Heart left ventricle (tissue), 16 donors: ENCODE measurements at regions not wholly inside any gene's neighbourhood (a gene's known extent, or its start where the extent isn't known, plus 50 kb on each side); places are given as distances from the start of the nearest gene placed in this dataset.

Source experiments
- ATAC-seq, 4 donors: fragments of 200-7000 bp; cut with Tn5 transposase; one replicate each; pipeline ENCODE4 v1.9.1; 2020 to 2022; ENCODE audit warnings: moderate library complexity in 4 of 4, mild to moderate bottlenecking in 3 of 4, moderate number of reproducible peaks in 1 of 4
- DNase-seq, 5 donors: peaks; one replicate each; pipeline ENCODE4 v3.0.0-alpha.2; 2020
- H3K27ac ChIP-seq, 12 donors: fragments of 200-600 bp; sonication (generic) in 4 of 12; one replicate each; pipeline versions ENCODE4 v1.5.0 to v1.8.0; 2016 to 2022; ENCODE audit warnings: mild to moderate bottlenecking in 2 of 12
- H3K27me3 ChIP-seq, 9 donors: fragments of 200-600 bp; sonication (generic) in 2 of 9; one replicate each; pipeline versions ENCODE4 v1.5.1 to v1.8.0; 2016 to 2022; ENCODE audit warnings: mild to moderate bottlenecking in 3 of 9
- H3K36me3 ChIP-seq, 9 donors: fragments of 200-600 bp; sonication (generic) in 2 of 9; one replicate each; pipeline versions ENCODE4 v1.5.0 to v1.8.0; 2018 to 2022; ENCODE audit warnings: mild to moderate bottlenecking in 2 of 9
- H3K4me1 ChIP-seq, 12 donors: fragments of 200-600 bp; sonication (generic) in 4 of 12; one replicate each; pipeline versions ENCODE4 v1.5.0 to v1.8.0; 2016 to 2022; ENCODE audit warnings: mild to moderate bottlenecking in 3 of 12
- H3K4me3 ChIP-seq, 12 donors: fragments of 200-600 bp; sonication (generic) in 4 of 12; one replicate each; pipeline versions ENCODE4 v1.5.0 to v1.8.0; 2017 to 2022; ENCODE audit warnings: mild to moderate bottlenecking in 9 of 12, moderate library complexity in 4 of 12
- H3K9me3 ChIP-seq, 12 donors: fragments of 200-600 bp; sonication (generic) in 4 of 12; one replicate each; pipeline versions ENCODE4 v1.5.0 to v1.8.0; 2016 to 2022; ENCODE audit warnings: mild to moderate bottlenecking in 1 of 12
- POLR2A ChIP-seq, 2 donors: fragments of 450-650 bp; IDR thresholded peaks; one replicate each; pipeline ENCODE4 v1.6.1; 2017; ENCODE audit warnings: antibody characterized with exemption in 2 of 2, mild to moderate bottlenecking in 2 of 2, moderate library complexity in 2 of 2
- WGBS, 4 donors: extraction: QIAGEN DNeasy Blood & Tissue Kit in 2 of 4; methylation state at CpG; one replicate each; pipeline versions ENCODE4 v1.1.5 to v1.1.7; 2013 to 2018; 5-methylcytosine and 5-hydroxymethylcytosine counted together
- intact Hi-C, 10 donors: fragments of 100-400 bp; cut with DNase I; formaldehyde crosslinking; loops; one replicate each; pipeline versions ENCODE4 v1.11.1 to v1.14.2; 2022
- TF ChIP-seq, protein P1 (sequence below), 12 donors: fragments of 200-600 bp; sonication (generic) in 4 of 12; IDR thresholded peaks; one replicate each; pipeline versions ENCODE4 v1.5.0 to v1.8.0; 2018 to 2022; ENCODE audit warnings: antibody characterized with exemption in 12 of 12, mild to moderate bottlenecking in 5 of 12
- donor health status: ischemic (EF 13 %, LVEDD 7.1; RV severe dilation, severe dysfunction).
- donor health status: healthy with polysubstance abuse.
- donor health status: DM: no; HTN: yes; CAD: no.
- donor health status: DM: no; HTN: no; CAD: no.
- donor health status: ischemic (EF 25% LVEDD 6.9; RV normal size, moderate dysfunction).
- donor health status: ischemic (EF 25% LVEDD 5.7; RV mildly dilated, moderate dysfunction).
- donor health status: healthy.
- donor health status: DM: yes; HTN: yes; CAD: no.
- donor health status: ischemic (EF 35%, LVEDD 5.7; RV mildly dilated, moderate dysfunction).
- donor health status: nonischemic (EF 11% LVEDD 7.7; RV severe dilation, severe dysfunction).
- donor health status: DM: yes; HTN: yes; CAD: no.
- donor health status: PGD.
- donor health status: ischemic (EF 29% LVEDD 5.4; RV normal size, mild dysfunction).
- donor health status: nonischemic (EF 23%, LVEDD 6.1; RV moderate dilation, normal function).

DNA sequence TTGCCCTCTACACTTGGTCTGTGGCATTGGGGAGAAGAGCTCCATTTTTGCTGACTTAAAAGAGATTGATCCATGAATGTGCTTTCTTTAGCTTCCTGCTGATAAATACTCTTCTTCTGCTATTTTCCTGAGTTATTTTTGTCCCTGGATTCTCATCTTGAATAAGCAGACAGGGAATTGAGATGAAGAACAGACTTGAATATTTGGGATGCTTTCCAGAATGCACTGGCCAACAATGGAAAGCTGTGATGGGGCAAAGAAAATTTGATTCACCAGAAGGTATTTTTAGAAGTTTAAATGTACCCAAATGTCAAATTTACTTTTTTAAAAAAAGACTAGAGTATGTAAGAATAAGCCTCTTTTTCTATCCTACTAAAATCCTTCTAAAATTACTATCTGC, 309.9 kb upstream of the PPP1R2C start:
- Histone ChIP-seq H3K36me3 (no peaks in the 10 kb centered on the region), H3K27ac (peak overlapping the region in 1 of 12 donors; percentile 29)
- intact Hi-C loops, result no loop called here

GRCh38 chrX:43096830-43097229, 318.9 kb upstream of the PPP1R2C start:
- 49 to 61% (median 53%) methylated on average over 2 of the region's 2 CpGs for WGBS, 4 donors
- no peak overlapping the region for H3K27ac ChIP-seq
- peaks cover 0 to 14% (median 0%) of the 10 kb centered on the region in 9 donors for H3K27me3 ChIP-seq
- DNase-seq (no peak), ATAC-seq (no peak)
- TF ChIP-seq, protein P1, sequence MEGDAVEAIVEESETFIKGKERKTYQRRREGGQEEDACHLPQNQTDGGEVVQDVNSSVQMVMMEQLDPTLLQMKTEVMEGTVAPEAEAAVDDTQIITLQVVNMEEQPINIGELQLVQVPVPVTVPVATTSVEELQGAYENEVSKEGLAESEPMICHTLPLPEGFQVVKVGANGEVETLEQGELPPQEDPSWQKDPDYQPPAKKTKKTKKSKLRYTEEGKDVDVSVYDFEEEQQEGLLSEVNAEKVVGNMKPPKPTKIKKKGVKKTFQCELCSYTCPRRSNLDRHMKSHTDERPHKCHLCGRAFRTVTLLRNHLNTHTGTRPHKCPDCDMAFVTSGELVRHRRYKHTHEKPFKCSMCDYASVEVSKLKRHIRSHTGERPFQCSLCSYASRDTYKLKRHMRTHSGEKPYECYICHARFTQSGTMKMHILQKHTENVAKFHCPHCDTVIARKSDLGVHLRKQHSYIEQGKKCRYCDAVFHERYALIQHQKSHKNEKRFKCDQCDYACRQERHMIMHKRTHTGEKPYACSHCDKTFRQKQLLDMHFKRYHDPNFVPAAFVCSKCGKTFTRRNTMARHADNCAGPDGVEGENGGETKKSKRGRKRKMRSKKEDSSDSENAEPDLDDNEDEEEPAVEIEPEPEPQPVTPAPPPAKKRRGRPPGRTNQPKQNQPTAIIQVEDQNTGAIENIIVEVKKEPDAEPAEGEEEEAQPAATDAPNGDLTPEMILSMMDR (IDR thresholded peaks at IDR 0.05), result no peak
- TF ChIP-seq POLR2A (IDR thresholded peaks at IDR 0.05), result no peak
- no peaks in the 10 kb centered on the region for H3K9me3 ChIP-seq
- H3K4me3 ChIP-seq, result no peak overlapping the region
- intact Hi-C loops, result no loop called here
- H3K4me1 ChIP-seq, result no peaks in the 10 kb centered on the region
- H3K36me3 ChIP-seq, result no peaks in the 10 kb centered on the region

More for the DNA sequence above, 309.9 kb upstream of the PPP1R2C start:
- no peak for DNase-seq
- H3K4me1 ChIP-seq, result no peaks in the 10 kb centered on the region
- no peak overlapping the region for H3K4me3 ChIP-seq
- H3K9me3 ChIP-seq, result no peaks in the 10 kb centered on the region
- no peak for ATAC-seq
- no peak for TF ChIP-seq POLR2A (IDR thresholded peaks at IDR 0.05)
- TF ChIP-seq, protein P1 (IDR thresholded peaks at IDR 0.05), result no peak
- peaks cover 0 to 5% (median 0%) of the 10 kb centered on the region in 9 donors for H3K27me3 ChIP-seq

DNA sequence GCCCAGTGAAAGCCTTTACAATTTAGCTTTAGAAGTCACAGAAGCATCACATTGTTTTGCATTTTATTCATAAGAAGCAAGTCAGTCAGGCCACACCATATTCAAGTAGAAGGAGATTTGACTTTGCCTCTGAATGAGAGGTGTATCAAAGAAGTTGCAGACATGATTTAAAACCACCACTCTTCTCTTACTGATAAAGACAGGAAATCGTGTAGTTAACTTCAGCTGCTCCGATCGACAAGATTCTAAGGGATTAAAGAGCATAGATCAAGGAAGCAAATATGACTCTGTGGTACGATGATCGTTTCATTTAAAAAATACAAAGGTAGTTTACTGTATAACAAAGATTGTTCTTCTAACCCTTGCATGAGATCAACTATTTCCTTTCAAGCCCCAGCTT, 328.0 kb upstream of the PPP1R2C start:
- ATAC-seq (no peak), DNase-seq (no peak)
- Histone ChIP-seq H3K4me1 (no peaks in the 10 kb centered on the region), H3K27me3 (peaks cover 0 to 14% (median 0%) of the 10 kb centered on the region in 9 donors), H3K9me3 (no peaks in the 10 kb centered on the region), H3K36me3 (no peaks in the 10 kb centered on the region), H3K27ac (no peak overlapping the region), H3K4me3 (no peak overlapping the region)
- WGBS, 4 donors, result 67 to 83% (median 76%) methylated on average over 5 of the region's 5 CpGs
- no peak for TF ChIP-seq POLR2A (IDR thresholded peaks at IDR 0.05)
- TF ChIP-seq, protein P1 (IDR thresholded peaks at IDR 0.05), result no peak
- intact Hi-C loops, result no loop called here

DNA sequence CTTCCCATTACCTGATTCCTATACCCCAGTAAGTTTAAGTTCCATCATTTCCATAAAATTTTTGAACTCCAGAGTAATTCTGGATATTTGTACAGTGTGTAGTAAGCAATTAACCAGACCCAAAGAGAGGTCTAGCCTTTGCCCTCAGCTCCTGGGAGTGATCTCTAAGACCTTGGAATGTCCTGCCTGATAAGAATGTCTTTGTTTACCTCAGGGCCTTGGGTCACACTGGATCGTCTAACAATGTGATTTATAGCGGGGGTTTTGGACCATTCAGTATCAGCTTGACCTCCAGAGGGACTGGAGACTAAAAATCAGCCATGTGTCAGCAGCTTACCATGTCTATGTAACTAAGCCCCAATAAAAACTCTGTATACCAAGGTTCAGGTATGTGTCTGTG, 330.9 kb upstream of the PPP1R2C start:
- ATAC-seq, result no peak
- peaks cover 0 to 14% (median 0%) of the 10 kb centered on the region in 9 donors for H3K27me3 ChIP-seq
- H3K4me1 ChIP-seq, result no peaks in the 10 kb centered on the region
- WGBS, 4 donors, result 41 to 64% (median 49%) methylated on average over 2 of the region's 2 CpGs
- intact Hi-C loops, result no loop called here
- H3K4me3 ChIP-seq, result no peak overlapping the region
- no peak overlapping the region for H3K27ac ChIP-seq
- no peak for DNase-seq
- no peaks in the 10 kb centered on the region for H3K36me3 ChIP-seq
- TF ChIP-seq POLR2A (IDR thresholded peaks at IDR 0.05), result no peak
- TF ChIP-seq, protein P1 (IDR thresholded peaks at IDR 0.05), result no peak
- H3K9me3 ChIP-seq, result no peaks in the 10 kb centered on the region
